HCT116 (cell line): ENCODE measurements at regions not wholly inside any gene's neighbourhood (a gene's known extent, or its start where the extent isn't known, plus 50 kb on each side); places are given as distances from the start of the nearest gene placed in this dataset.

ENCODE experiments used
- ATAC-seq: fragments of 200-7000 bp; cut with Tn5 transposase; 2 replicates; pipeline ENCODE4 v1.9.1; 2020; ENCODE audit warnings: mild to moderate bottlenecking, moderate library complexity
- BruUV-seq: library from RNA; stranded (reverse); fragments of 400-500 nt; replicated peaks from 2 replicates; lab custom pipeline; 2021; lab: Mats Ljungman, UMichigan
- CTCF ChIA-PET: fragments of 300-600 bp; sonication (Branson Sonifier 250); formaldehyde crosslinking; loops from one replicate; lab custom pipeline; 2021; ENCODE audit warnings: antibody characterized with exemption; lab: Charles Lee
- POLR2A ChIA-PET: fragments of 300-600, 350-600 bp; sonication (Branson Sonifier 250); formaldehyde crosslinking; loops from one replicate; lab custom pipeline; 2021; ENCODE audit warnings: antibody characterized with exemption; lab: Charles Lee
- RAD21 ChIA-PET, 2 experiments: fragments of 300-600 bp; sonication (Branson Sonifier 250); formaldehyde crosslinking; loops; one replicate each; lab custom pipeline; 2023; ENCODE audit warnings: low total read pairs in 2 of 2; ENCODE audit not compliant: uncharacterized antibody in 2 of 2, unreplicated experiment in 2 of 2, low non-redundant PET in 1 of 2; lab: Charles Lee
- DNase-seq: peaks from one replicate; pipeline ENCODE4 v3.0.0-alpha.2; 2010; ENCODE audit warnings: low read depth, low spot score
- H2AFZ ChIP-seq: fragments of 200-600 bp; shearing (Covaris generic), sonication (generic); 2 replicates; pipeline ENCODE4 v1.6.1; 2017; ENCODE audit warnings: low read depth, mixed run types, mixed read lengths, antibody characterized with exemption, low read length; ENCODE audit not compliant: poor library complexity, severe bottlenecking
- H3K27ac ChIP-seq: 2 replicates; pipeline ENCODE4 v1.5.1; 2012; ENCODE audit warnings: low read depth, low read length
- H3K27me3 ChIP-seq: fragments of 200-600 bp; sonication (generic); 2 replicates; pipeline ENCODE4 v1.6.1; 2016; ENCODE audit warnings: mixed run types, low read length, mixed read lengths; ENCODE audit not compliant: insufficient read depth
- H3K36me3 ChIP-seq, 2 experiments: fragments of 200-500 bp in 1 of 2; fragments of 200-600 bp in 1 of 2; sonication (Bioruptor generic) in 1 of 2; sonication (generic) in 1 of 2; 2 replicates each; pipeline versions ENCODE4 v1.5.1 to v1.6.1; 2014 to 2016; ENCODE audit warnings: low read length in 2 of 2, inconsistent platforms in 1 of 2, mixed read lengths in 1 of 2, mixed run types in 1 of 2; ENCODE audit not compliant: insufficient read depth in 2 of 2, control insufficient read depth in 1 of 2
- H3K4me1 ChIP-seq, 2 experiments: fragments of 200-600 bp in 1 of 2; sonication (generic) in 1 of 2; 2 replicates each; pipeline versions ENCODE4 v1.5.1 to v1.6.1; 2012 to 2017; ENCODE audit warnings: low read length in 2 of 2, inconsistent platforms in 1 of 2, mild to moderate bottlenecking in 1 of 2, mixed read lengths in 1 of 2, mixed run types in 1 of 2, moderate library complexity in 1 of 2; ENCODE audit not compliant: insufficient read depth in 2 of 2, control insufficient read depth in 1 of 2
- H3K4me2 ChIP-seq: fragments of 200-600 bp; sonication (generic); 2 replicates; pipeline ENCODE4 v1.6.1; 2017; ENCODE audit warnings: mixed run types, low read length, mixed read lengths
- H3K4me3 ChIP-seq, 2 experiments: fragments of 200-600 bp in 1 of 2; sonication (generic) in 1 of 2; replicated peaks in 1 of 2; 2 replicates each; pipeline ENCODE4 v1.5.1; 2011 to 2016; ENCODE audit warnings: low read length in 2 of 2, control low read depth in 1 of 2, low read depth in 1 of 2, mild to moderate bottlenecking in 1 of 2, mixed read lengths in 1 of 2, mixed run types in 1 of 2
- H3K79me2 ChIP-seq: fragments of 200-600 bp; sonication (generic); 2 replicates; pipeline ENCODE4 v1.6.1; 2017; ENCODE audit warnings: mild to moderate bottlenecking, mixed run types, low read length, moderate library complexity, mixed read lengths; ENCODE audit not compliant: insufficient read depth
- H3K9ac ChIP-seq: fragments of 200-600 bp; sonication (generic); 2 replicates; pipeline ENCODE4 v1.6.1; 2016; ENCODE audit warnings: low read length, mixed read lengths
- H3K9me2 ChIP-seq: fragments of 200-600 bp; sonication (generic), shearing (Covaris generic); 2 replicates; pipeline ENCODE4 v1.6.1; 2017; ENCODE audit warnings: mixed run types, mild to moderate bottlenecking, moderate library complexity; ENCODE audit not compliant: insufficient read depth
- H3K9me3 ChIP-seq, 2 experiments: fragments of 200-500 bp in 1 of 2; fragments of 200-600 bp in 1 of 2; sonication (Bioruptor generic) in 1 of 2; sonication (generic) in 1 of 2; 2 replicates each; pipeline ENCODE4 v1.6.1; 2014 to 2017; ENCODE audit warnings: low read length in 2 of 2, mixed read lengths in 2 of 2, inconsistent platforms in 1 of 2, low read depth in 1 of 2, mild to moderate bottlenecking in 1 of 2, mixed run types in 1 of 2, moderate library complexity in 1 of 2; ENCODE audit not compliant: control insufficient read depth in 1 of 2, insufficient read depth in 1 of 2
- H4K20me1 ChIP-seq: fragments of 200-600 bp; sonication (generic), shearing (Covaris generic); 2 replicates; pipeline ENCODE4 v1.6.1; 2017; ENCODE audit warnings: mixed run types, mild to moderate bottlenecking, moderate library complexity; ENCODE audit not compliant: insufficient read depth
- ATF3 ChIP-seq: IDR thresholded peaks from 2 replicates; pipeline ENCODE4 v1.6.1; 2012
- CEBPB ChIP-seq: IDR thresholded peaks from 2 replicates; pipeline ENCODE4 v1.6.1; 2012; ENCODE audit warnings: low read depth
- CTCF ChIP-seq, 3 experiments: fragments of 200-600 bp in 1 of 3; sonication (generic) in 1 of 3; IDR thresholded peaks in 2 of 3; conservative IDR thresholded peaks in 1 of 3; 2 replicates each; pipeline ENCODE4 v1.5.1; 2012 to 2017; ENCODE audit warnings: low read depth in 2 of 3, low read length in 2 of 3, antibody characterized with exemption in 1 of 3, borderline replicate concordance in 1 of 3, control low read depth in 1 of 3, mild to moderate bottlenecking in 1 of 3, mixed read lengths in 1 of 3, mixed run types in 1 of 3, moderate library complexity in 1 of 3; ENCODE audit not compliant: insufficient read depth in 1 of 3
- EGR1 ChIP-seq: IDR thresholded peaks from 2 replicates; pipeline ENCODE4 v1.6.1; 2012; ENCODE audit warnings: low read depth
- EZH2phosphoT487 ChIP-seq: fragments of 200-600 bp; IDR thresholded peaks from 2 replicates; pipeline ENCODE4 v1.6.1; 2018; ENCODE audit warnings: antibody characterized with exemption, borderline replicate concordance
- FOSL1 ChIP-seq: IDR thresholded peaks from 2 replicates; pipeline ENCODE4 v1.6.1; 2012; ENCODE audit warnings: low read depth
- JUND ChIP-seq: IDR thresholded peaks from 2 replicates; pipeline ENCODE4 v1.6.1; 2012
- POLR2AphosphoS5 ChIP-seq: IDR thresholded peaks from 2 replicates; pipeline ENCODE4 v1.6.1; 2011; ENCODE audit warnings: mild to moderate bottlenecking, low read depth, low read length, moderate library complexity
- RAD21 ChIP-seq: IDR thresholded peaks from 2 replicates; pipeline ENCODE4 v1.6.1; 2012; ENCODE audit warnings: low read depth, mild to moderate bottlenecking
- SIN3A ChIP-seq: IDR thresholded peaks from 2 replicates; pipeline ENCODE4 v1.6.1; 2012; ENCODE audit warnings: low read depth
- TCF7L2 ChIP-seq: IDR thresholded peaks from 2 replicates; pipeline ENCODE4 v1.7.0; 2011; ENCODE audit warnings: borderline replicate concordance, inconsistent platforms; ENCODE audit not compliant: insufficient read depth, insufficient read length; ENCODE audit errors: extremely low read depth
- YY1 ChIP-seq: IDR thresholded peaks from 2 replicates; pipeline ENCODE4 v1.6.1; 2011; ENCODE audit warnings: low read length, low read depth, moderate library complexity, mild to moderate bottlenecking; ENCODE audit not compliant: insufficient replicate concordance; ENCODE audit errors: extremely low read depth
- ZBTB33 ChIP-seq: IDR thresholded peaks from 2 replicates; pipeline ENCODE4 v1.6.1; 2011; ENCODE audit warnings: mild to moderate bottlenecking, low read length, moderate library complexity; ENCODE audit not compliant: insufficient replicate concordance; ENCODE audit errors: extremely low read depth
- ZFX ChIP-seq: fragments of 450-650 bp; IDR thresholded peaks from 2 replicates; pipeline ENCODE4 v1.6.1; 2017
- ZNF274 ChIP-seq: fragments of 200-500 bp; sonication (Bioruptor generic); IDR thresholded peaks from 2 replicates; pipeline ENCODE4 v1.6.1; 2014; ENCODE audit warnings: mild to moderate bottlenecking, low read depth, low read length, inconsistent platforms
- intact Hi-C: fragments of 100-400 bp; cut with micrococcal nuclease; formaldehyde crosslinking; loops from 2 replicates; pipeline ENCODE4 v1.10.0; 2022

- ChIA-PET RAD21 (no interaction called here), CTCF (interaction anchor here (1.5 kb wide), 1 partner anchor 766 kb away, joined by 4 read pairs; no protein-coding TSS in a partner anchor), POLR2A (no interaction called here)
- no peaks in the 10 kb centered on the region for H3K9me2 ChIP-seq
- no peak overlapping the region for H3K4me2 ChIP-seq
- H3K79me2 ChIP-seq: no peaks in the 10 kb centered on the region
- intact Hi-C loops: no loop called here
- DNase-seq (no peak), ATAC-seq (no peak)
- no peaks in the 10 kb centered on the region for H4K20me1 ChIP-seq
- no peak overlapping the region for H3K27ac ChIP-seq
- H3K27me3 ChIP-seq: no peaks in the 10 kb centered on the region
- no peak overlapping the region for H3K9ac ChIP-seq
- no peaks in the 10 kb centered on the region; a peak in 2 of 4 replicates for H3K9me3 ChIP-seq
- no peaks in the 10 kb centered on the region for H3K4me1 ChIP-seq
- BruUV-seq: no TSS peak
- H2AFZ ChIP-seq: no peak overlapping the region
- no peak for TF ChIP-seq ZFX
- no peak for TF ChIP-seq POLR2AphosphoS5
- no peak for TF ChIP-seq CEBPB
- TF ChIP-seq TCF7L2: no peak
- TF ChIP-seq EZH2phosphoT487: no peak
- no peak for TF ChIP-seq FOSL1
- no peak for TF ChIP-seq ATF3
- no peak for TF ChIP-seq SIN3A
- TF ChIP-seq ZNF274: no peak
- TF ChIP-seq CTCF (IDR thresholded peaks at IDR 0.05 in 2 of 3, conservative IDR thresholded peaks at IDR 0.05 in 1 of 3; ENCODE audit: borderline replicate concordance in 1 of 3, insufficient read depth in 1 of 3, low read depth in 2 of 3, low read length in 2 of 3): no peak
- no peak for TF ChIP-seq EGR1
- no peak for TF ChIP-seq YY1
- TF ChIP-seq ZBTB33: no peak
- no peak for TF ChIP-seq RAD21
- TF ChIP-seq JUND: no peak
- no peak overlapping the region for H3K4me3 ChIP-seq
- H3K36me3 ChIP-seq: no peaks in the 10 kb centered on the region
Measured at GRCh38 chr20:39878809-39879208, 810.2 kb downstream of the MAFB start.
